GM21390 (cell line): ENCODE measurements at regions not wholly inside any gene's neighbourhood (a gene's known extent, or its start where the extent isn't known, plus 50 kb on each side); places are given as distances from the start of the nearest gene placed in this dataset.
"Not testable (repeated sequence)": the region's sequence is repeated elsewhere in the genome, so short reads cannot be mapped to it uniquely, and the experiment has no call there.

Experiments used
- ATAC-seq: cut with Tn5 transposase; IDR thresholded peaks from one replicate; pipeline ENCODE4 v1.9.1; 2021; ENCODE audit not compliant: unreplicated experiment

GRCh38 chr3:152768478-152768877 lies 66.5 kb upstream of the P2RY1 start:
- no peak for ATAC-seq

GRCh38 chr3:152769523-152769922 lies 65.4 kb upstream of the P2RY1 start:
- peak; percentile 91 for ATAC-seq

- no peak for ATAC-seq
Observed at GRCh38 chr3:152770296-152770695, 64.6 kb upstream of the P2RY1 start.

- ATAC-seq: no peak
Observed at GRCh38 chr3:152771120-152771519, 63.8 kb upstream of the P2RY1 start.

- no peak for ATAC-seq
Observed at GRCh38 chr3:152772674-152773225, 62.2 kb upstream of the P2RY1 start.

- no peak for ATAC-seq
Observed at GRCh38 chr3:152773633-152774032, 61.3 kb upstream of the P2RY1 start.

- ATAC-seq: not testable (repeated sequence)
Observed at GRCh38 chr3:152774230-152774629, 60.7 kb upstream of the P2RY1 start.

- no peak for ATAC-seq
Observed at GRCh38 chr3:152778022-152778421, 56.9 kb upstream of the P2RY1 start.

GRCh38 chr3:152779653-152780052 lies 55.3 kb upstream of the P2RY1 start:
- no peak for ATAC-seq

- ATAC-seq: no peak
Observed at GRCh38 chr3:152780553-152780952, 54.4 kb upstream of the P2RY1 start.

- no peak for ATAC-seq
Observed at GRCh38 chr3:152785051-152785450, 49.9 kb upstream of the P2RY1 start.
